ENCODE measurements at regions not wholly inside any gene's neighbourhood (a gene's known extent, or its start where the extent isn't known, plus 50 kb on each side); places are given as distances from the start of the nearest gene placed in this dataset.

GRCh38 chr1:88296227-88296626 lies 387.8 kb upstream of the PKN2 start:
- Histone ChIP-seq H3K27ac (ENCODE audit: low read depth in 2 of 2, low read length in 2 of 2) (no peak overlapping the region), H3K27me3 (ENCODE audit: control insufficient read depth, insufficient read depth, low read length) (no peaks in the 10 kb centered on the region), H3K9me3 (ENCODE audit: control insufficient read depth in 2 of 3, insufficient read depth in 1 of 3, low read length in 3 of 3) (no peaks in the 10 kb centered on the region), H3K36me3 (ENCODE audit: control insufficient read depth in 2 of 3, insufficient read depth in 3 of 3, low read length in 3 of 3) (no peaks in the 10 kb centered on the region), H3K9ac (ENCODE audit: low read length in 3 of 3) (no peak overlapping the region), H3K4me1 (ENCODE audit: control insufficient read depth in 2 of 3, insufficient read depth in 2 of 3, low read depth in 1 of 3, low read length in 3 of 3) (no peaks in the 10 kb centered on the region), H3K4me3 (ENCODE audit: low read length in 3 of 3) (no peak overlapping the region)
- DNase-seq (no peak), FAIRE-seq (no peak)
- intact Hi-C loops (cut with DNase I), result no loop called here
- no peak for TF ChIP-seq CTCF (IDR thresholded peaks at IDR 0.05; ENCODE audit: borderline replicate concordance, extremely low read depth, insufficient read depth)

- no peak overlapping the region for H3K27ac ChIP-seq (ENCODE audit: low read depth in 2 of 2, low read length in 2 of 2)
- H3K36me3 ChIP-seq (ENCODE audit: control insufficient read depth in 2 of 3, insufficient read depth in 3 of 3, low read length in 3 of 3), result no peaks in the 10 kb centered on the region
- FAIRE-seq, result no peak
- no peak overlapping the region for H3K4me3 ChIP-seq (ENCODE audit: low read length in 3 of 3)
- no peaks in the 10 kb centered on the region for H3K9me3 ChIP-seq (ENCODE audit: control insufficient read depth in 2 of 3, insufficient read depth in 1 of 3, low read length in 3 of 3)
- no peak for DNase-seq
- H3K4me1 ChIP-seq (ENCODE audit: control insufficient read depth in 2 of 3, insufficient read depth in 2 of 3, low read depth in 1 of 3, low read length in 3 of 3), result no peaks in the 10 kb centered on the region
- H3K27me3 ChIP-seq (ENCODE audit: control insufficient read depth, insufficient read depth, low read length), result no peaks in the 10 kb centered on the region
- TF ChIP-seq CTCF (IDR thresholded peaks at IDR 0.05; ENCODE audit: borderline replicate concordance, extremely low read depth, insufficient read depth), result no peak
- intact Hi-C loops (cut with DNase I), result no loop called here
- H3K9ac ChIP-seq (ENCODE audit: low read length in 3 of 3), result no peak overlapping the region
These were observed 387.4 kb upstream of the PKN2 start for GRCh38 chr1:88296642-88297041.

- no peak for FAIRE-seq
- H3K9me3 ChIP-seq (ENCODE audit: control insufficient read depth in 2 of 3, insufficient read depth in 1 of 3, low read length in 3 of 3), result no peaks in the 10 kb centered on the region
- H3K9ac ChIP-seq (ENCODE audit: low read length in 3 of 3), result no peak overlapping the region
- DNase-seq, result no peak
- H3K27me3 ChIP-seq (ENCODE audit: control insufficient read depth, insufficient read depth, low read length), result no peaks in the 10 kb centered on the region
- H3K4me3 ChIP-seq (ENCODE audit: low read length in 3 of 3), result no peak overlapping the region
- no peaks in the 10 kb centered on the region for H3K36me3 ChIP-seq (ENCODE audit: control insufficient read depth in 2 of 3, insufficient read depth in 3 of 3, low read length in 3 of 3)
- H3K27ac ChIP-seq (ENCODE audit: low read depth in 2 of 2, low read length in 2 of 2), result no peak overlapping the region
- no peaks in the 10 kb centered on the region for H3K4me1 ChIP-seq (ENCODE audit: control insufficient read depth in 2 of 3, insufficient read depth in 2 of 3, low read depth in 1 of 3, low read length in 3 of 3)
- intact Hi-C loops (cut with DNase I), result no loop called here
- no peak for TF ChIP-seq CTCF (IDR thresholded peaks at IDR 0.05; ENCODE audit: borderline replicate concordance, extremely low read depth, insufficient read depth)
These were observed 385.6 kb upstream of the PKN2 start for GRCh38 chr1:88298506-88298905.

- H3K27ac ChIP-seq (ENCODE audit: low read depth in 2 of 2, low read length in 2 of 2), result no peak overlapping the region
- H3K9me3 ChIP-seq (ENCODE audit: control insufficient read depth in 2 of 3, insufficient read depth in 1 of 3, low read length in 3 of 3), result no peaks in the 10 kb centered on the region
- no peaks in the 10 kb centered on the region for H3K36me3 ChIP-seq (ENCODE audit: control insufficient read depth in 2 of 3, insufficient read depth in 3 of 3, low read length in 3 of 3)
- no peak for FAIRE-seq
- intact Hi-C loops (cut with DNase I), result no loop called here
- H3K27me3 ChIP-seq (ENCODE audit: control insufficient read depth, insufficient read depth, low read length), result no peaks in the 10 kb centered on the region
- TF ChIP-seq CTCF (IDR thresholded peaks at IDR 0.05; ENCODE audit: borderline replicate concordance, extremely low read depth, insufficient read depth), result no peak
- no peak overlapping the region for H3K4me3 ChIP-seq (ENCODE audit: low read length in 3 of 3)
- no peaks in the 10 kb centered on the region for H3K4me1 ChIP-seq (ENCODE audit: control insufficient read depth in 2 of 3, insufficient read depth in 2 of 3, low read depth in 1 of 3, low read length in 3 of 3)
- no peak overlapping the region for H3K9ac ChIP-seq (ENCODE audit: low read length in 3 of 3)
- DNase-seq, result no peak
These were observed 383.3 kb upstream of the PKN2 start for GRCh38 chr1:88300752-88301263.
